SK-N-MC (cell line): ENCODE measurements at regions not wholly inside any gene's neighbourhood (a gene's known extent, or its start where the extent isn't known, plus 50 kb on each side); places are given as distances from the start of the nearest gene placed in this dataset.

ENCODE experiments used
- EZH2 ChIP-seq: fragments of 200-600 bp; sonication (generic); IDR thresholded peaks from one replicate; pipeline ENCODE4 v1.6.1; 2017; ENCODE audit warnings: antibody characterized with exemption
- FOXP2 ChIP-seq: optimal IDR thresholded peaks from 2 replicates; pipeline ENCODE3; 2011; ENCODE audit warnings: mild to moderate bottlenecking, moderate library complexity; ENCODE audit not compliant: insufficient read depth; ENCODE audit errors: extremely low read length, control extremely low read depth
- POLR2AphosphoS5 ChIP-seq: IDR thresholded peaks from 2 replicates; pipeline ENCODE4 v1.6.1; 2012; ENCODE audit warnings: mild to moderate bottlenecking, low read depth, low read length, borderline replicate concordance

DNA sequence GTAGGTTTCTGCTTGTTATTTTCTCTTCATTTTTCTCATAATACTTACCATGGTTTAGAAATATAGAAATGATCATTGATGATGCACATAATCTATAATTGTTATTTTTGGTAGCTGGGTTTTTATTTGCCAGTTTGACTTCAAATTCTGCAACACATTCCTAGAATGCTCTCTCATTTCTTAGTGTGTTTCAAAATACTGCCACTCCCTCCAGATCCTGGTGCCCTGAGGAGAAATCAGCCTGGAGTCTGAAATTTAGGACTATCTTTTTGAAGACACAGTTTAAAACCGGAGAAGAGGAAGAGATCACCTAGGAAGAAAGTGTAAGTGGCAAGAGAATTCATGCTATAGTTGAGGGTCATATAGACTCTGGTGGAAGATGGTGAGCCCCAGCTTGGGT is 57.5 kb downstream of the TAF11L14 start:
- no peak for TF ChIP-seq EZH2
- no peak for TF ChIP-seq FOXP2
- no peak for TF ChIP-seq POLR2AphosphoS5
